KMS-11 (cell line): ENCODE measurements at regions not wholly inside any gene's neighbourhood (a gene's known extent, or its start where the extent isn't known, plus 50 kb on each side); places are given as distances from the start of the nearest gene placed in this dataset.

Experiments
- H2AFZ ChIP-seq: fragments of 200-600 bp; sonication (generic); 2 replicates; pipeline ENCODE4 v1.6.1; 2016; ENCODE audit warnings: antibody characterized with exemption, mixed run types, low read depth
- H3K27ac ChIP-seq: fragments of 200-600 bp; sonication (generic); 2 replicates; pipeline ENCODE4 v1.6.1; 2016; ENCODE audit warnings: mild to moderate bottlenecking, mixed run types
- H3K27me3 ChIP-seq: fragments of 200-600 bp; sonication (generic); 2 replicates; pipeline ENCODE4 v1.6.1; 2017; ENCODE audit warnings: mild to moderate bottlenecking, low read depth, mixed run types, moderate library complexity; ENCODE audit not compliant: insufficient read depth
- H3K36me3 ChIP-seq: fragments of 200-600 bp; sonication (generic); 2 replicates; pipeline ENCODE4 v1.6.1; 2017; ENCODE audit warnings: mild to moderate bottlenecking, mixed run types; ENCODE audit not compliant: insufficient read depth
- H3K4me1 ChIP-seq: fragments of 200-600 bp; sonication (generic); 2 replicates; pipeline ENCODE4 v1.6.1; 2016; ENCODE audit warnings: mild to moderate bottlenecking, low read depth, mixed run types; ENCODE audit not compliant: poor library complexity, severe bottlenecking
- H3K4me2 ChIP-seq: fragments of 200-600 bp; sonication (generic); 2 replicates; pipeline ENCODE4 v1.7.0; 2016; ENCODE audit warnings: mild to moderate bottlenecking, mixed run types
- H3K4me3 ChIP-seq: fragments of 200-600 bp; sonication (generic); IDR thresholded peaks from 2 replicates; pipeline ENCODE4 v1.6.1; 2017; ENCODE audit warnings: low read depth, low read length, mixed read lengths; ENCODE audit not compliant: insufficient read depth
- H3K79me2 ChIP-seq: fragments of 200-600 bp; sonication (generic); 2 replicates; pipeline ENCODE4 v1.6.1; 2016; ENCODE audit warnings: low read depth, mixed run types; ENCODE audit not compliant: insufficient read depth
- H3K9ac ChIP-seq: fragments of 200-600 bp; sonication (generic); 2 replicates; pipeline ENCODE4 v1.6.1; 2016; ENCODE audit warnings: mild to moderate bottlenecking, mixed run types
- H4K20me1 ChIP-seq: fragments of 200-600 bp; sonication (generic); 2 replicates; pipeline ENCODE4 v1.6.1; 2016; ENCODE audit warnings: mild to moderate bottlenecking, mixed run types; ENCODE audit not compliant: insufficient read depth
- CTCF ChIP-seq: fragments of 200-600 bp; sonication (generic); conservative IDR thresholded peaks from 2 replicates; pipeline ENCODE4 v1.6.1; 2017; ENCODE audit warnings: low read depth, mild to moderate bottlenecking, antibody characterized with exemption, low read length, moderate library complexity, mixed read lengths

GRCh38 chr7:118046801-118047200 is 137.2 kb upstream of the LSM8 start:
- no peak overlapping the region for H2AFZ ChIP-seq
- no peaks in the 10 kb centered on the region for H3K4me1 ChIP-seq
- H3K27ac ChIP-seq: no peak overlapping the region
- no peak overlapping the region for H3K4me2 ChIP-seq
- H3K79me2 ChIP-seq: no peaks in the 10 kb centered on the region
- H3K27me3 ChIP-seq: no peaks in the 10 kb centered on the region
- H4K20me1 ChIP-seq: no peaks in the 10 kb centered on the region
- no peak for TF ChIP-seq CTCF
- no peak overlapping the region for H3K4me3 ChIP-seq
- no peaks in the 10 kb centered on the region for H3K36me3 ChIP-seq
- no peak overlapping the region for H3K9ac ChIP-seq

GRCh38 chr7:118052336-118052735 is 131.6 kb upstream of the LSM8 start:
- Histone ChIP-seq H3K79me2 (no peaks in the 10 kb centered on the region), H3K27ac (no peak overlapping the region), H3K27me3 (no peaks in the 10 kb centered on the region), H4K20me1 (no peaks in the 10 kb centered on the region), H3K4me3 (no peak overlapping the region), H3K36me3 (no peaks in the 10 kb centered on the region), H3K4me2 (no peak overlapping the region), H2AFZ (no peak overlapping the region), H3K9ac (no peak overlapping the region), H3K4me1 (no peaks in the 10 kb centered on the region)
- TF ChIP-seq CTCF: no peak

DNA sequence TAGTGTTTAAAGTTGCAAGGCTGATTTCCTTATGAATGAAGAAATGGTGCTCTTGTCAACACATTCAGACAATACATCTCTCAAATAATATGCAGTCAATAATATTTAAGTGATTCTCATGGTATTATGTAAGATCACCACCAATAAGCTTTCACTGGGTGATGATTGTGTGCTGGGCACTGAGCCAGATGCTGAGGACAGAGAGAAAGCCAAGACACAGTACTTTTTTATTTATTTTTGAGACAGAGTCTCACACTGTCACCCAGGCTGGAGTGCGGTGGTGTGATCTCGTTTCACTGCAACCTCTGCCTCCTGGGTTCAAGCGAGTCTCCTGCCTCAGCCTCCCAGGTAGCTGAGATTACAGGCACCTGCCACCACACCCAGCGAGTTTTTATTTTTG is 130.6 kb upstream of the LSM8 start:
- Histone ChIP-seq H3K4me2 (no peak overlapping the region), H3K79me2 (no peaks in the 10 kb centered on the region), H3K4me1 (no peaks in the 10 kb centered on the region), H3K4me3 (no peak overlapping the region), H3K9ac (no peak overlapping the region), H3K27me3 (no peaks in the 10 kb centered on the region), H4K20me1 (no peaks in the 10 kb centered on the region), H2AFZ (no peak overlapping the region), H3K27ac (no peak overlapping the region), H3K36me3 (no peaks in the 10 kb centered on the region)
- no peak for TF ChIP-seq CTCF

DNA sequence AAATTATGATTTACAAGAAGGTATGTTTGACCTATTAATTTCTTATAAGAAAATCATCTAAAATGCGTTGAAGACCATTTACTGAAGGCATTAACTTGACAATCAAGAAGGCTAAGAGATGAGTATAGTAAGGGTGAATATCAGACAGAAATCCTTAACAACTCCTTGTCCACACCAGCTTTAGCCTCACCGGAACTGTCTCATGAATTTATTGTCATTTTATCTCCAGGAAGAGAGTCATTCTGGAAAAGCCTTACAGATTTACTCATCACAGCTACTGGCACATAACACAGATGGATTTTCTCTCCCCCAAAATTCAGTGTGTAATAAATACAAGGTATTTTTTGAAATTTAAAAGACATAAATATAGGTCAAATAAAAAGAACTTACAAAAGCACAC is 129.4 kb upstream of the LSM8 start:
- Histone ChIP-seq H4K20me1 (no peaks in the 10 kb centered on the region), H3K4me3 (no peak overlapping the region), H3K27ac (no peak overlapping the region), H3K4me2 (no peak overlapping the region), H3K4me1 (no peaks in the 10 kb centered on the region), H3K79me2 (no peaks in the 10 kb centered on the region), H3K9ac (no peak overlapping the region), H3K36me3 (no peaks in the 10 kb centered on the region), H3K27me3 (no peaks in the 10 kb centered on the region), H2AFZ (no peak overlapping the region)
- no peak for TF ChIP-seq CTCF

GRCh38 chr7:118055647-118056046 is 128.3 kb upstream of the LSM8 start:
- no peak overlapping the region for H2AFZ ChIP-seq
- H3K4me2 ChIP-seq: no peak overlapping the region
- H3K4me1 ChIP-seq: no peaks in the 10 kb centered on the region
- H3K79me2 ChIP-seq: no peaks in the 10 kb centered on the region
- no peak for TF ChIP-seq CTCF
- no peaks in the 10 kb centered on the region for H4K20me1 ChIP-seq
- H3K27me3 ChIP-seq: no peaks in the 10 kb centered on the region
- H3K4me3 ChIP-seq: no peak overlapping the region
- no peaks in the 10 kb centered on the region for H3K36me3 ChIP-seq
- no peak overlapping the region for H3K27ac ChIP-seq
- no peak overlapping the region for H3K9ac ChIP-seq
